C1 segment of cervical spinal cord (tissue), 14 donors: ENCODE measurements at regions not wholly inside any gene's neighbourhood (a gene's known extent, or its start where the extent isn't known, plus 50 kb on each side); places are given as distances from the start of the nearest gene placed in this dataset.
"Not testable (repeated sequence)": the region's sequence is repeated elsewhere in the genome, so short reads cannot be mapped to it uniquely, and the experiment has no call there.

Source experiments
- DNase-seq, 14 donors: peaks; one replicate each; lab custom pipeline; 2025; lab: John Stamatoyannopoulos, UW

- no peak for DNase-seq
Observed at GRCh38 chr5:142405814-142406395, 81.1 kb upstream of the SPRY4 start.

GRCh38 chr5:142405023-142405422, 80.2 kb upstream of the SPRY4 start:
- DNase-seq: no peak

GRCh38 chr5:142404046-142404477, 79.2 kb upstream of the SPRY4 start:
- DNase-seq: no peak

- no peak for DNase-seq
Observed at GRCh38 chr5:142403583-142403982, 78.8 kb upstream of the SPRY4 start.

- no peak for DNase-seq
Observed at GRCh38 chr5:142402752-142403318, 78.0 kb upstream of the SPRY4 start.

GRCh38 chr5:142400415-142400814, 75.6 kb upstream of the SPRY4 start:
- DNase-seq: no peak

- no peak for DNase-seq
Observed at GRCh38 chr5:142399891-142400290, 75.1 kb upstream of the SPRY4 start.

- DNase-seq: no peak
Observed at GRCh38 chr5:142398730-142399055, 73.9 kb upstream of the SPRY4 start.

GRCh38 chr5:142398011-142398729, 73.3 kb upstream of the SPRY4 start:
- DNase-seq: not testable (repeated sequence)

- no peak for DNase-seq
Observed at GRCh38 chr5:142397178-142397577, 72.4 kb upstream of the SPRY4 start.

- DNase-seq: no peak
Observed at GRCh38 chr5:142396436-142397038, 71.7 kb upstream of the SPRY4 start.

- DNase-seq: no peak
Observed at GRCh38 chr5:142395334-142395733, 70.5 kb upstream of the SPRY4 start.

GRCh38 chr5:142391058-142391845, 66.4 kb upstream of the SPRY4 start:
- DNase-seq: no peak

- DNase-seq: no peak
Observed at GRCh38 chr5:142390334-142390733, 65.5 kb upstream of the SPRY4 start.

- no peak for DNase-seq
Observed at GRCh38 chr5:142388696-142389095, 63.9 kb upstream of the SPRY4 start.

- no peak for DNase-seq
Observed at GRCh38 chr5:142387024-142387682, 62.3 kb upstream of the SPRY4 start.

- DNase-seq: peak in 1 of 14 donors; percentile 26
Observed at GRCh38 chr5:142386137-142387023, 61.6 kb upstream of the SPRY4 start.

GRCh38 chr5:142385194-142385593, 60.4 kb upstream of the SPRY4 start:
- no peak for DNase-seq

- no peak for DNase-seq
Observed at GRCh38 chr5:142384014-142384413, 59.2 kb upstream of the SPRY4 start.

GRCh38 chr5:142382186-142382585, 57.4 kb upstream of the SPRY4 start:
- no peak for DNase-seq
